ENCODE measurements at regions not wholly inside any gene's neighbourhood (a gene's known extent, or its start where the extent isn't known, plus 50 kb on each side); places are given as distances from the start of the nearest gene placed in this dataset.
A peak's percentile ranks its signal among the peaks of the same experiment; 100 is the strongest.

DNA sequence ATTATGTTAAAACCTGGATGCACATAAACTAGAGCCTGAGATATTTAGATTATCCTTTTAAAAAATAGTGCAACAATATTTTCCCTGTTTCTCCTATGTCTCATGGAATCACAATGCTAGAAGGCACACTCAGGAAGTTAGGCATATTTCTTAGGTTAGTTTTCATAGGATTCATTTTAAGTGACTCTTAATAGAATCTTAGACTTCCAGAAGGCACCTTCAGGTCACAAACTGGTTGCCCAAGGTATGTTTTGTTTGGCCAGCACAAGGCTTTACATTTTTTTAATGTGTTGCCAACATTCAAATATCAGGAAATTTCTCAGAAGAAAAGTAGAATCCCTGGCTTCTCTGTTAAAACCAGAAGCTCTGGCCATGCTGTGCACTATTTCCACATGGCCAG is 129.3 kb downstream of the LNPK start:
- H3K4me1 ChIP-seq: peaks cover 0 to 25% (median 7%) of the 10 kb centered on the region in 12 donors
- TF ChIP-seq CTCF (IDR thresholded peaks at IDR 0.05): no peak
- TF ChIP-seq POLR2A (IDR thresholded peaks at IDR 0.05): no peak
- no peak overlapping the region for H3K4me3 ChIP-seq
- intact Hi-C loops (cut with DNase I): no loop called here
- H3K27ac ChIP-seq: no peak overlapping the region
- ATAC-seq: no peak
- H3K36me3 ChIP-seq: no peaks in the 10 kb centered on the region
- no peaks in the 10 kb centered on the region for H3K27me3 ChIP-seq
- no peak for DNase-seq
- no peaks in the 10 kb centered on the region for H3K9me3 ChIP-seq

DNA sequence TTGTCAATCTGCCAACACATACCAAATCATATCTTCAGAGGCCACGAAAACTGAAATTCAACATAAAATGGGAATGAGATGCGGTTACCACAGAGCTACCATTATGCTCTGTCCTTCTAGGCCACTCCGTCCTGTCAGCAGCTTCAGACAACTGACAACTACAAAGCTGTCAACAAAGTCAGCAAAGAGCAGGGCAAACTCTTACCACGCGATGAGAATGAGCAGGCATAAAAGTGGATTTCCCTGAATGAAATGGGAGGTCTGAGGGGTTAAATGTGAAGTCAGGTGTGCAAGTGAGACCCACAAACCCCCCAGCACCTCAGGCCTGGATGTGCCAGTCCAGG is 130.1 kb downstream of the LNPK start:
- intact Hi-C loops (cut with DNase I): no loop called here
- WGBS, 4 donors: 34 to 45% (median 41%) methylated on average over 5 of the region's 5 CpGs
- H3K27me3 ChIP-seq: no peaks in the 10 kb centered on the region
- H3K4me3 ChIP-seq: no peak overlapping the region
- H3K36me3 ChIP-seq: no peaks in the 10 kb centered on the region
- H3K4me1 ChIP-seq: peaks cover 0 to 25% (median 7%) of the 10 kb centered on the region in 12 donors
- DNase-seq (peak in 1 of 5 donors; percentile 36), ATAC-seq (peak; percentile 83 to 91 (median 90))
- H3K9me3 ChIP-seq: no peaks in the 10 kb centered on the region
- TF ChIP-seq CTCF (IDR thresholded peaks at IDR 0.05): no peak
- TF ChIP-seq POLR2A (IDR thresholded peaks at IDR 0.05): no peak
- peak overlapping the region in 1 of 12 donors; percentile 27 for H3K27ac ChIP-seq

GRCh38 chr2:175871331-175872004 is 130.6 kb downstream of the LNPK start:
- Histone ChIP-seq H3K36me3 (no peaks in the 10 kb centered on the region), H3K27ac (peak overlapping the region in 1 of 12 donors; percentile 27), H3K9me3 (no peaks in the 10 kb centered on the region), H3K27me3 (no peaks in the 10 kb centered on the region), H3K4me1 (peaks cover 0 to 25% (median 7%) of the 10 kb centered on the region in 12 donors), H3K4me3 (no peak overlapping the region)
- 58 to 76% (median 68%) methylated on average over 3 of the region's 3 CpGs for WGBS, 4 donors
- DNase-seq: no peak
- peak in 1 of 4 donors; percentile 13 for ATAC-seq
- TF ChIP-seq CTCF (IDR thresholded peaks at IDR 0.05): no peak
- no peak for TF ChIP-seq POLR2A (IDR thresholded peaks at IDR 0.05)
- intact Hi-C loops (cut with DNase I): no loop called here

- H3K4me1 ChIP-seq: peaks cover 0 to 1% (median 0%) of the 10 kb centered on the region in 12 donors
- TF ChIP-seq CTCF (IDR thresholded peaks at IDR 0.05) (no peak), POLR2A (IDR thresholded peaks at IDR 0.05) (no peak)
- ATAC-seq (no peak), DNase-seq (no peak)
- intact Hi-C loops (cut with DNase I): no loop called here
- 65 to 89% (median 80%) methylated on average over 4 of the region's 4 CpGs for WGBS, 4 donors
- no peak overlapping the region for H3K27ac ChIP-seq
- H3K36me3 ChIP-seq: no peaks in the 10 kb centered on the region
- H3K9me3 ChIP-seq: no peaks in the 10 kb centered on the region
- H3K4me3 ChIP-seq: no peak overlapping the region
- H3K27me3 ChIP-seq: no peaks in the 10 kb centered on the region
These were observed 136.4 kb downstream of the LNPK start for GRCh38 chr2:175865716-175866115.
